ENCODE measurements at regions not wholly inside any gene's neighbourhood (a gene's known extent, or its start where the extent isn't known, plus 50 kb on each side); places are given as distances from the start of the nearest gene placed in this dataset.
A peak's percentile ranks its signal among the peaks of the same experiment; 100 is the strongest.

DNA sequence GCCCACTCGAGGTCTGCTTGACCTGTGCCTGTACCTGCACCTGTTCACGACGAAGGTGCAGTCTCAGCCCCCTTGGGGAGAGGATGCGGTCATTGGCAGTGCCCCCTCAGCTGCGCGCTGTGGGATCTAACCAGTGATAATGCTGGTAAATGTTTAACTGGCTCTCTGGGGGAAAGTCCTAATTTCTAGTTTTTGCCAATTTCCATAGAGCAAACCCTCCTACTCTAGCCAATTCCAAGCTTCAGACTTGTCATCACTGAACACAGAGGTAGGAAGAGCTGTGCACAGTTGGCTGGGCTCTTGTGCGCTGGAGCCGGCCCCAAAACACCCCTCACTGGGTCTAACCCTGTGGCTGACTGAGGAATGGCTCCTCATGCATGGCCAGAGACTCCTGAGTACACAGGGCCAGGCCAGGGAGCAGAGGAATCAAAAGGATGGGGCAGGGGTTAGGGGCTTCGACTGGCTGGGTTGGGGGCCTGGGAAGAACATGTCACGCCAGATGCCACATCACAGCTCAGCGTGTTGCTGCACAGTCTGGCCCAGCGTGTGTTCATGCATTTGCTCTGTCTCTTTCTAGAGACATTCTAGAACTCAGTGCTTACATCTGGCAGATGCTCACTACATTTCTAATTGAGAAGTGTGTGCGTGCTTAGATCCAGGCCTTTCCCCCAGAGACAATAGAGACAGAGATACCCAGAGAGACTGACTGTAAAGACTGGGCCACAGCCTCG is 270.8 kb downstream of the BCOR start:
- DNase-seq (ENCODE audit: low spot score): no peak

DNA sequence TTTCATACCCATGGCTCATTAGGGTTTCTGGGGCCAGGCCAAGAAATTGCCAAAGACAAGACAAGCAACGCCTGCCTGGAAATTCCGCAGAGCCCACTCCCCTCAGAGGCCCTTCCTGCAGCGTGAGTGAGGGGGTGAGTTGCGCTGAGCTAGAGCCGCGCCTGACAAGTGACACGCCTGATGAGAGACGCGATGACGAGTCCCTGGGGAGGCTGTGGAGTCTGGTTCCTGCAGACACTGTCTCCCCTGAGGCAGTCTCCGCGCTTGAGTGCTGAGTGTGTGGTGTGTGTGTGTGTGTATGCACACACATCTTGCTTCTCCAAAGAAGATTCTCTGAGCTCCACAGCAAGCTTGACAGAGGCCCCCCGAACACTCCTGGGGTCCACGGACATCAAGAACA is 269.8 kb downstream of the BCOR start:
- DNase-seq (ENCODE audit: low spot score): no peak

- DNase-seq (ENCODE audit: low spot score): no peak
Observed at GRCh38 chrX:39828971-39829370, 268.8 kb downstream of the BCOR start.

DNA sequence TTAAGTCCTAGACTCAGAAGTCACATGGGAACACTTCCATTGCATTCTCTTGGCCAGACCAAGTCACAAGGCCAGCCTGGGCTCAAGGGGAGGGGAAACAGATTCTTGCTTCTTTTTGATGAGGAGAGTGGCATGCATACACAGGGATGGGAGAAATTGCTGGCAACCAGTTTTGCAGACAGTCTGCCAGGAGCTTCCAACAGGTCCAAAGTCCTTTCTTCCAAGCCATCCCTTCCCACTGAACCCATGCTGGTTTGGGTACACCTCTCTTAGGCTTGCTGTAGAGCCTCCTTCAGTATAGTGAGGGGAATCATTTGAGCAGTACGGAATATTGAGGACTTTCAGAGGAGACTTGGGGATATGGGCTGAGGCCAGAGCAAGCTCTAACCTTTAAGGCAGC is 267.8 kb downstream of the BCOR start:
- DNase-seq (ENCODE audit: low spot score): no peak

GRCh38 chrX:39830414-39830813 is 267.3 kb downstream of the BCOR start:
- DNase-seq (ENCODE audit: low spot score): no peak

DNA sequence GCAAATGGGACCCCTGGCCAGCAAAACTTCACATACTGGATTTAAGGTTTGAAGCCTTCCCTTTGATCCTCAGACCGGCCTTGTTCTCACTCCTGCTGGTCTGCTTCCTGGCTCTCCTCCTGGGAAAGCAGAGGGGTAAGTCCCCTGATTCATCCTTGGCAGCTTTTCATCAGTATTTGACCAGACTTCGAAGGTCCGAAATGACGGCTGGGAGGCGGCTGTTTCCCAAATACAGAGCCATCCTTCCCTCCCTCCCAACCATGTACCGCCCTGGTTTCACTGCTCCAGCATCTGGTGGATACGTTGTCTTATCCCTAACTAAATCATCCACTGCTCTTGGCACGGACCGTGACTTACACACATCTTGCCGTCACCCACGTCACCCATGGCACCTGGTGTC is 265.5 kb downstream of the BCOR start:
- no peak for DNase-seq (ENCODE audit: low spot score)

DNA sequence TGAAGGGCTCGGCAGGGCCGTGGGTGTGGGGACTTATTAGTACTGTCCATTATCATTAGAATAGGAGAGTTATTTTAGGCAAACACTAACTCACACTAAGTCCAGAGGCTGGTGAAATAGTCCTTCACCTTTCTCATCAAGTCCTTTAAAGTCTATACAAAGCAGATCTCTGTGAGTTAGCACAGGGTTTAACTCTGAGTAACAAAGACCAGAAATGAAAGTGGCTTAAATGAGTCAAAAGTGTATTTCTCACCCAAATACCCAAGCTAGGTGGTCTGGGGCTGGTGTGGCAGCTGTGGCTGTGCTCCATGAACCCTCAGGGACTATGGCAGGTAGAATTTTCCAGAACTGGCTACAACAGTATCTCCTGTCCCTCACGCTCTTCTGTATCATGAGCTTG is 263.2 kb downstream of the BCOR start:
- no peak for DNase-seq (ENCODE audit: low spot score)

DNA sequence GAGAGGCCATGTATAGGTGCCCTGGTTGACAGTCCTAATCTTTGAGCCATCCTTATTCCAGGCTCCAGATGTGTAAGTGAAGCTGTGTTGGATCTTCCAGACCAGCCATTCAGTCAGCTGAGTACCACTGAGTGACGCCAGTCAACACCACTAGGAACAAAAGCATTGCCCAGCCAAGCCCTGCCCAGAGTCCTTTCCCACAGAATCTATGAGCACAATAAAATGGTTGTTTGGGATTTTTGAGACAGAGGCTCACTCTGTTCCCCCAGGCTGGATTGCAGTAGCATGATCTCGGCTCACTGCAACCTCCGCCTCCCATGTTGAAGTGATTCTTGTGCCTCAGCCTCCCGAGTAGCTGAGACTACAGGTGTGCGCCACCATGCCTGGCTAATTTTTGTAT is 262.5 kb downstream of the BCOR start:
- no peak for DNase-seq (ENCODE audit: low spot score)

DNA sequence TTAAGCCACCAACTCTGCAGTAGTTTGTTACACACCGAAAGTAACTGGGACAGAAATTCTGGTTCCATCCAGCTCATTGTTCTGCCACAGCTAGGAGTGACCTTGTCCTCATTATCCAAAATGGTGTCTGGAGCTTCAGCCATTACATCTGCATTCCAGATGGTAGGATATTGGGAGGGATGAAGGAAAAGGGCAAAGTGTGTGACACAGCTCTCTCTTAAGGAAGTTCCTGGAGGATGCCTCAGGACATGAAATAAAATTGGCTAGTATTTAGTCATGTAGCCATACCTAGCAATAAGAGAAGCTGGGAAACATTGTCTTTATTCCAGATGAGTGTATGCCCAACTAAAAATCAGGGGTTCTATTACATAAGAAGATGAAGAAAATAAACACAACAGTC is 262.0 kb downstream of the BCOR start:
- DNase-seq (ENCODE audit: low spot score): no peak

DNA sequence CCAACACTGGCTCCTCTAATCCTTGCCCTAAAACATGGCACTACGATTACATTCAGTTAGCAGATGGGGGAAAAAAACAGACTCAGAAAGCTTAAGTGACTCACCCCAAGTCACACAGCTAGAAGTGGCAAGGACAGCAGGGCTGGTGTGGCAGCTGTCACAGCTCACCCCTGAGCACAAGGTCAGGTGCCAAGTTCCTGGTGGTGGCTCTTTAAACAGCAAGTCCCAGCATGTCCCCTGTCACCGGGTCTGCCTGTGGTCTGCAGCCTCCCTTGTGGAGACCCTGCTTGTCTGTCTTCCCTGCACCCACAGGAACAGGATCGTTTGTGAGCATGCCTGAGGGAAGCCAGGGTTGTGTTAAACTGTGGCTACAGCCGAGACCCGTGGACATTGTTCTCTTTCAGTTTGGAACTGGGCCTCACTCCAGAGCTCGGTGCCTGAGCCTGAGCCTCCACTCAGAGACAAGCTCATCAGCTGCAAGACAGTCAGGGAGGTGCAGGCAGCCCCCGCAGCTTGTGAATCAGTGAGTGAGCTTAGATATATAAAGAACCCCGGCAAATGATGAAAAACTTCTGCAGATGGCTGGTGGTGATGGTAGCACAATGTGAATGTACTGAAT is 260.8 kb downstream of the BCOR start:
- DNase-seq (ENCODE audit: low spot score): no peak

DNA sequence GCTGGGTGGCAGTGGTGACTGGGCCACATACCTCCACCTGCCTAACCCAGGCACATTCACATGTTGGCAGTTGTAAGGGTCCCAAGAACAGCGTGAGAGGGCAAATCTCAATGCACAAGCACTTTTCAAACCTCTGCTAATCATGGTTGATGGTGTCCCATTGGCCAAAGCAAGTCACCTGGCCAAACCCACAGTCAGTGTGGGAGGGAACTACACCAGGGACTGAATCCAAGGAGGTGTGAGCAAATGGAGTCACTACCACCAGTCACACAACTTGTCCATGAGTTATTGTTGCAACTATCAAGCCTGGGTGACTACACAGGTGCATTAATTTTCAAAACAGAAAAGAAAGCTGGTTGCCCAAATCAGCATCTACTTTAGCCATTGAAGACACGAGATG is 260.1 kb downstream of the BCOR start:
- no peak for DNase-seq (ENCODE audit: low spot score)

GRCh38 chrX:39839371-39839770 is 258.4 kb downstream of the BCOR start:
- no peak for DNase-seq (ENCODE audit: low spot score)

- no peak for DNase-seq (ENCODE audit: low spot score)
Observed at GRCh38 chrX:39840133-39840532, 257.6 kb downstream of the BCOR start.

- no peak for DNase-seq (ENCODE audit: low spot score)
Observed at GRCh38 chrX:39840581-39841093, 257.1 kb downstream of the BCOR start.

DNA sequence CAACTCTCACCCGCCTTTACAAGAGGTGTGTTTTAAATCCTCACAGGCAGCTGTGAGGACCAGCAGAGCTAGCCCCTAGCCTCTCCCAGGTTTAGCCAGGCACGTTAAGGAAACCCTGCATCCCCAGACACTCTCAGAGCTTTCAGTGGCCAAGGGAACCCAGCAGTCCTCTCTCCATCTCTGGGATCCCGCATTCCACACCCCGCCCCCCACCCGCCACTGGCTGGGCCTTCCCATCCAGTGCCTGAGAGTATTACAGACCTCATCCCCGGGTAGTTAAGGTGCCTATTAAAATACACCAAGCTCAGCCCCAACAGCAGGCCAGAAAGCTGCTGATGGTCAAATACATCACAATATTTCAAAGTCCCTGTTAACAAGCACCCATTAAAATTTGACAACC is 256.2 kb downstream of the BCOR start:
- no peak for DNase-seq (ENCODE audit: low spot score)

DNA sequence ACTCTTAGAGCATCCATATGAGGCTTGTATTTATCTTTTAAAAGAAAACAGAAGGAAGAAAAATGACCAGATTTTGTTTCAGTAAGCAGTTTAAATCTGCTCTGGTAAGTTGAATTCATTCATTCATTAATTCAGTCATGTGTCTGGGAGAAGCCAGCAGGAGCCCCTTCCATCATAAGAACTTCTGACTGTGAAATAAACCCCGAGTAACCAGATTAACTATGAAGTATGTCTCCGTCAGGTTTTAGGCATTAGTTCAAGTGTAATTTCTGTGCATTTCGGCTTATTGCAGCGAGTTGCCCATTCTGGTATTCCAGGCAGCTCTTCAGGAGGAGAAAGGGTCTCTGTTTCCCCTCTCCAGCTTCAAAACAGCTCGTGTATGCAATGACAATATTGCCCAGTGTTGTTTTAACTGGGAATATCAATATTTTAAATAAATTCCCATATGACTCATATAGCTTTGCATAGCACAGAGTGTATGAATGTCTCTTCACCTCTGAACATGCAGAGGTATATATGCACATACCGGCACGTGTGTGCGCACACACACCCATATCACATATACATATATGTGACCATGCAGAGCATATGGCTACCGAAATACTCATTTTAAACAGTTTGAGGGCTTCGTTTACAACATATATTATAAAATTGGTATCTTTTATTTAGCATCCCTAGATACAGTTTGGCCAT is 255.3 kb downstream of the BCOR start:
- DNase-seq (ENCODE audit: low spot score): no peak

DNA sequence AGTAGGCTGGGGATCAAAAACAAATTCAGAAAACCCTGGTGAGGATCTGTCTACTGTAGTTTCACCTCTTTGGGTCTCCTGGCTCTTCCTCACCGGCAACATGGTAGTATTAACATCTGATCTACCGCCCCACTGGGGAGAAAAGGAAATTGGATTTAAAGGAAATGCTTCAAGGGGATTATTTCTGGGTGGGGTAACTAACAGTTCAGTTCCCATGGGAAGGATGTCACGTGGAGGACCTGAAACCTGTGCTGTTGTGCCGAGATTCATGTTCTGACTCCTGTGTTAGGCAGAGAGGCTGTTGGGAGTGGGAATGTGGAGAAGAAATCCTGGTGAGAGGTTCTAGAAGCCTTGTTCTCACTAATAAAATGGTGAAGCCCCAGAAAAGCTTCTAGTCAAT is 254.4 kb downstream of the BCOR start:
- DNase-seq (ENCODE audit: low spot score): no peak

DNA sequence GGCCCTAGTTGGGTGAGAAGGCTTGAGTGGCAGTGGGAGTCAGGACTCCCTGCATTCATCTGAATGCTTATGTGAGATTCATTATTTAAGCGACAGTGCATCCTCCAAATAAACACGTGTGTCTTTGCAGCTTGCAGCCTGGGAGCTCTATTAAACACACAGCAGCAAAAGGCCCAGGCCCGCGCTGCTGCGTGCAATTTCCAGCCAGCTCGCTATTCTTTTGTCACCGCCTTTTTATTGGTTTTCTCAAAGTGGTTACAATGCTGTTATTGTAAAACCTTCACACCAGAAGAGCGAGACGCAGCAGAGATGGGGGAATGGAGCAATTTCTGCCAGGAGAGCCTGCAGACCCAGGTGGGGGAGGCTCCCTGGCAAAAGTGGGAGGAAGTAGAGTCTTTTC is 252.5 kb downstream of the BCOR start:
- DNase-seq (ENCODE audit: low spot score): no peak

DNA sequence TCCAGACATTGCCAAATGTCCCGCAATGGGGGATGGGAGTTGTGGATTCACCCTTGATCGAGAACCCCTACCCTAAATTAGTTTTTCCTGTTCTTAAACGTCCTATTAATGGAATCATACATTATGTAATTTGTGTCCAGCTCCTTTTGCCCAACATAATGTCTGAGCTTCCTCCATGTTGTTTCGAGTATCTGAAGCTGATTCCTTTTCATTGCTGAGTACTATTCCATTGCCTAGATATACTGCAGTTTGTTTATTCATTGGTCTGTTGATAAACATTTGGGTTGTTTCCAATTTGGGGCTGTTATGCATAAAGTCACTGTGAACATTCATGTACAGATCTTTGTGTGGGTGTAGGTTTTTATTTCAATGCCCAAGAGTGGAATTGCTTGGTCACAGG is 251.3 kb downstream of the BCOR start:
- no peak for DNase-seq (ENCODE audit: low spot score)

DNA sequence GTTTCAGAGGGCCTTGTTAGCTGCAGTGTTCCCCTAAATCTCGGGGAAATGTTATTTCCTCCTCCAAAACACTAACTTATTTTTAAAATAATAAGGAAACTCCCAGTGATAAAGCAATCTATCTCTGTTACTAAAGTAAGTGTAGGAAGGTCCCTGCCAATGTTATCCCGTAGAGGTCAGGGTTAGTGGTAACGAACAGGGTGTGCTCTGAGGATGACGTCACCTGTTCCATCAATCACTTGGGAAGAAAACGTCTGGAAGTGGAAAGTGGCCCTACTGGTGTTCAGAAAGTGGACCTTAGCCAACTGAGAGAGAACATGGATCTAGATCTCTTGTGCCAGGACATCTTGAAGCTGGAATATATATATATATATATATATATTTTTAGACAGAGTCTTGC is 249.5 kb downstream of the BCOR start:
- peak; percentile 58 for DNase-seq (ENCODE audit: low spot score)

DNA sequence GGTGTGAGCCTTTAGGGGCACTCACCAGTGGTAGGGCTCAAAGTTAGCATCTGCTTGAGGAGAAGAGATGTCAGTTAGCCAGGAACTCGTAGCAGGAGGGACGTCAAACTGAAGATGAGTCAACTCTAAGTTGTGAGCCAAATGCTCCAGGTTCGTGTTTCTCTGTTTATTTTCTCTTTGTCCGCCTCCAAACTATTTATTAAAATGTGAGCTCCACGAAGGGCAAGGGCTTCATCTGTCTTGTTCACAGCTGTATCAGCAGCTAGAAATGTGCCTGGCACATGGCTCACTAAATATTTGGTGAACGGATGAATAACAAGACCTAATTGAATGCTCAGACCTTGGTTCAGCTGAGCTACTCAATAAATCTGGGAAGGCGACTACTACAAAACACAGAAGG is 248.9 kb downstream of the BCOR start:
- DNase-seq (ENCODE audit: low spot score): peak; percentile 41

- no peak for DNase-seq (ENCODE audit: low spot score)
Observed at GRCh38 chrX:39850209-39850608, 247.5 kb downstream of the BCOR start.

DNA sequence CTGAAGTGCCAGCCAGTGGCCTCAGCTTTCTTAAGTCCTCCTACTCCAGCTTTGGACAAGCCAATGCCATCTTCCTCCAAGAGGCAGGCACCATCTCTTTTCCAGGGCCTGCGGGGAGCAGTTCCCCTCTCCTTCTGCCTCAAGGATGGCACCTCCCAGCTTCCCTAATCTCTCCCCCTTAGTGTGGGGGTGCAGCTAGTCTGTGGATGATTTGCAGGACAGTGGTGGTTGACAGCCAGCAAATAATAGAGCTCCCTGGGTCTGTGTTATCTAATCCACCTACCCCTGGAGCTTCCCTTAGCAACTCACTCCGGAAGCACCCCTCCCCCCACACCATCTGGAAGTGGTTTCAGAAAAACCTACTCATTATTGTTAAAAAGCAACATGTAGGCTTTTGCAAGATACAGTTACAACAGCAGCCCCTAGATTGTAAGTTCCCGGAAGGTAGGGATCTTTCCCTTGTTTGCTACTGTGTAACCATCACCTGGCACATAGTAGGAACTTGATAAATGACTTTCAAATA is 247.1 kb downstream of the BCOR start:
- DNase-seq (ENCODE audit: low spot score): peak; percentile 47
